Fibroblast of lung (primary cell): ENCODE measurements at regions not wholly inside any gene's neighbourhood (a gene's known extent, or its start where the extent isn't known, plus 50 kb on each side); places are given as distances from the start of the nearest gene placed in this dataset.

Experiments used
- CTCF ChIP-seq, 2 donors: IDR thresholded peaks in 1 of 2; conservative IDR thresholded peaks in 1 of 2; 1 replicate in 1 of 2; 2 replicates in 1 of 2; pipeline ENCODE4 v1.5.1; 2011 to 2012; ENCODE audit warnings: low read length in 2 of 2, control low read depth in 1 of 2, inconsistent platforms in 1 of 2, low read depth in 1 of 2, mild to moderate bottlenecking in 1 of 2
- EZH2 ChIP-seq: IDR thresholded peaks from 2 replicates; pipeline ENCODE4 v1.5.1; 2012; ENCODE audit warnings: low read length, control low read depth, mild to moderate bottlenecking; ENCODE audit errors: missing control alignments

- no peak for TF ChIP-seq CTCF (conservative IDR thresholded peaks at IDR 0.05 in 1 of 2, IDR thresholded peaks at IDR 0.05 in 1 of 2; ENCODE audit: low read depth in 1 of 2, low read length in 2 of 2)
- no peak for TF ChIP-seq EZH2
Measured at GRCh38 chr7:17554341-17555015, 256.0 kb downstream of the AHR start.
